ENCODE measurements at regions not wholly inside any gene's neighbourhood (a gene's known extent, or its start where the extent isn't known, plus 50 kb on each side); places are given as distances from the start of the nearest gene placed in this dataset.

GRCh38 chr2:49207204-49207603, 52.9 kb upstream of the FSHR start:
- ChIA-PET CTCF (no interaction called here), POLR2A (no interaction called here), RAD21 (ENCODE audit: low non-redundant PET in 1 of 2, low total read pairs in 2 of 2, uncharacterized antibody in 2 of 2, unreplicated experiment in 2 of 2) (no interaction called here)
- H3K36me3 ChIP-seq (ENCODE audit: control insufficient read depth in 1 of 2, insufficient read depth in 2 of 2, low read length in 2 of 2): no peaks in the 10 kb centered on the region
- H3K4me2 ChIP-seq (ENCODE audit: low read length): no peak overlapping the region
- no peaks in the 10 kb centered on the region for H3K4me1 ChIP-seq (ENCODE audit: control insufficient read depth in 1 of 2, insufficient read depth in 2 of 2, low read length in 2 of 2)
- H3K9ac ChIP-seq (ENCODE audit: low read length): no peak overlapping the region
- H2AFZ ChIP-seq (ENCODE audit: low read depth, low read length, poor library complexity, severe bottlenecking): no peak overlapping the region
- TF ChIP-seq ZBTB33 (IDR thresholded peaks at IDR 0.05; ENCODE audit: extremely low read depth, insufficient replicate concordance, low read length) (no peak), SP1 (IDR thresholded peaks at IDR 0.05; ENCODE audit: low read depth) (no peak), EZH2phosphoT487 (IDR thresholded peaks at IDR 0.05; ENCODE audit: borderline replicate concordance) (no peak), EZH2 (IDR thresholded peaks at IDR 0.05) (no peak), ZNF274 (IDR thresholded peaks at IDR 0.05; ENCODE audit: low read depth, low read length) (no peak), FOSL1 (IDR thresholded peaks at IDR 0.05; ENCODE audit: low read depth) (no peak), ELF1 (IDR thresholded peaks at IDR 0.05; ENCODE audit: borderline replicate concordance, low read depth) (no peak)
- ATAC-seq (no peak), DNase-seq (ENCODE audit: low read depth, low spot score) (no peak)
- H3K27me3 ChIP-seq (ENCODE audit: insufficient read depth, low read length): no peaks in the 10 kb centered on the region
- H3K79me2 ChIP-seq (ENCODE audit: insufficient read depth, low read length): no peaks in the 10 kb centered on the region
- no peak overlapping the region for H3K4me3 ChIP-seq (replicated peaks in 1 of 2; ENCODE audit: low read depth in 1 of 2, low read length in 2 of 2)
- H3K9me3 ChIP-seq (ENCODE audit: control insufficient read depth in 1 of 2, insufficient read depth in 1 of 2, low read depth in 1 of 2, low read length in 2 of 2): no peaks in the 10 kb centered on the region; a peak in 1 of 4 replicates
- H4K20me1 ChIP-seq (ENCODE audit: insufficient read depth): no peaks in the 10 kb centered on the region
- H3K27ac ChIP-seq (ENCODE audit: low read depth, low read length): no peak overlapping the region
- no TSS peak for BruUV-seq (replicated peaks)
- intact Hi-C loops (cut with micrococcal nuclease): no loop called here
- H3K9me2 ChIP-seq (ENCODE audit: insufficient read depth): no peaks in the 10 kb centered on the region
